WERI-Rb-1 (cell line): ENCODE measurements at regions not wholly inside any gene's neighbourhood (a gene's known extent, or its start where the extent isn't known, plus 50 kb on each side); places are given as distances from the start of the nearest gene placed in this dataset.
A peak's percentile ranks its signal among the peaks of the same experiment; 100 is the strongest.

Experiments used
- DNase-seq: peaks from one replicate; pipeline ENCODE4 v3.0.0-alpha.2; 2020
- H3K27ac ChIP-seq: fragments of 250-450 bp; sonication (Bioruptor Pico); 2 replicates; pipeline ENCODE4 v1.5.1; 2020; ENCODE audit warnings: mild to moderate bottlenecking, moderate library complexity
- H3K27me3 ChIP-seq: fragments of 250-450 bp; sonication (Bioruptor Pico); 2 replicates; pipeline ENCODE4 v1.5.1; 2021; ENCODE audit warnings: mild to moderate bottlenecking, low read depth, moderate library complexity; ENCODE audit not compliant: insufficient read depth, severe bottlenecking
- H3K36me3 ChIP-seq: fragments of 250-450 bp; sonication (Bioruptor Pico); 2 replicates; pipeline ENCODE4 v1.5.1; 2020; ENCODE audit warnings: mild to moderate bottlenecking, moderate library complexity
- H3K4me3 ChIP-seq: 2 replicates; pipeline ENCODE4 v1.5.1; 2011; ENCODE audit warnings: low read depth, mild to moderate bottlenecking, control low read depth, low read length
- H3K9me3 ChIP-seq: fragments of 250-450 bp; sonication (Bioruptor Pico); 2 replicates; pipeline ENCODE4 v1.5.1; 2021; ENCODE audit warnings: mild to moderate bottlenecking, moderate library complexity; ENCODE audit not compliant: severe bottlenecking
- CTCF ChIP-seq: IDR thresholded peaks from 2 replicates; pipeline ENCODE4 v1.5.1; 2011; ENCODE audit warnings: low read depth, mild to moderate bottlenecking, control low read depth, inconsistent platforms, low read length

GRCh38 chr10:62480196-62480595 is 106.0 kb downstream of the ZNF365 start:
- no peak for TF ChIP-seq CTCF
- no peaks in the 10 kb centered on the region for H3K9me3 ChIP-seq
- no peak for DNase-seq
- H3K27ac ChIP-seq, result no peak overlapping the region
- peaks cover 43% of the 10 kb centered on the region for H3K27me3 ChIP-seq
- H3K4me3 ChIP-seq, result no peak overlapping the region
- H3K36me3 ChIP-seq, result no peaks in the 10 kb centered on the region

- no peak for TF ChIP-seq CTCF
- Histone ChIP-seq H3K4me3 (no peak overlapping the region), H3K27ac (no peak overlapping the region), H3K9me3 (no peaks in the 10 kb centered on the region), H3K36me3 (no peaks in the 10 kb centered on the region), H3K27me3 (peaks cover 46% of the 10 kb centered on the region)
- DNase-seq, result no peak
Observed at GRCh38 chr10:62482581-62482980, 108.4 kb downstream of the ZNF365 start.

- H3K9me3 ChIP-seq, result no peaks in the 10 kb centered on the region
- peaks cover 43% of the 10 kb centered on the region for H3K27me3 ChIP-seq
- TF ChIP-seq CTCF, result no peak
- H3K27ac ChIP-seq, result no peak overlapping the region
- no peak overlapping the region for H3K4me3 ChIP-seq
- DNase-seq, result no peak
- H3K36me3 ChIP-seq, result no peaks in the 10 kb centered on the region
Observed at GRCh38 chr10:62491597-62491996, 117.4 kb downstream of the ZNF365 start.

- Histone ChIP-seq H3K27me3 (peaks cover 47% of the 10 kb centered on the region), H3K4me3 (no peak overlapping the region), H3K36me3 (no peaks in the 10 kb centered on the region), H3K27ac (no peak overlapping the region), H3K9me3 (no peaks in the 10 kb centered on the region)
- no peak for DNase-seq
- peak; percentile 33; the same call in 1 of the 2 replicates for TF ChIP-seq CTCF
Observed at GRCh38 chr10:62492012-62492869, 118.1 kb downstream of the ZNF365 start.

- no peak for TF ChIP-seq CTCF
Observed at GRCh38 chr10:62492870-62493180, 118.7 kb downstream of the ZNF365 start.

GRCh38 chr10:62496925-62497324 is 122.8 kb downstream of the ZNF365 start:
- no peak for DNase-seq
- Histone ChIP-seq H3K9me3 (no peaks in the 10 kb centered on the region), H3K4me3 (no peak overlapping the region), H3K27me3 (peaks cover 71% of the 10 kb centered on the region), H3K36me3 (no peaks in the 10 kb centered on the region), H3K27ac (no peak overlapping the region)
- TF ChIP-seq CTCF, result no peak

More at GRCh38 chr10:62492870-62493180, 118.7 kb downstream of the ZNF365 start:
- no peak overlapping the region for H3K27ac ChIP-seq
- H3K27me3 ChIP-seq, result peaks cover 53% of the 10 kb centered on the region
- H3K36me3 ChIP-seq, result no peaks in the 10 kb centered on the region
- no peaks in the 10 kb centered on the region for H3K9me3 ChIP-seq
- no peak overlapping the region for H3K4me3 ChIP-seq
- no peak for DNase-seq
